22Rv1 (cell line): ENCODE measurements at regions not wholly inside any gene's neighbourhood (a gene's known extent, or its start where the extent isn't known, plus 50 kb on each side); places are given as distances from the start of the nearest gene placed in this dataset.
"Not testable (repeated sequence)": the region's sequence is repeated elsewhere in the genome, so short reads cannot be mapped to it uniquely, and the experiment has no call there.

Experiments used
- H3K27ac ChIP-seq: fragments of 450-650 bp; 2 replicates; pipeline ENCODE4 v1.5.1; 2017
- ZFX ChIP-seq: fragments of 450-650 bp; IDR thresholded peaks from 2 replicates; pipeline ENCODE4 v1.6.1; 2017; ENCODE audit warnings: antibody characterized with exemption, borderline replicate concordance
- TF ChIP-seq, protein P1 (sequence below): fragments of 450-650 bp; IDR thresholded peaks from 2 replicates; pipeline ENCODE4 v1.5.1; 2017; ENCODE audit warnings: mild to moderate bottlenecking

DNA sequence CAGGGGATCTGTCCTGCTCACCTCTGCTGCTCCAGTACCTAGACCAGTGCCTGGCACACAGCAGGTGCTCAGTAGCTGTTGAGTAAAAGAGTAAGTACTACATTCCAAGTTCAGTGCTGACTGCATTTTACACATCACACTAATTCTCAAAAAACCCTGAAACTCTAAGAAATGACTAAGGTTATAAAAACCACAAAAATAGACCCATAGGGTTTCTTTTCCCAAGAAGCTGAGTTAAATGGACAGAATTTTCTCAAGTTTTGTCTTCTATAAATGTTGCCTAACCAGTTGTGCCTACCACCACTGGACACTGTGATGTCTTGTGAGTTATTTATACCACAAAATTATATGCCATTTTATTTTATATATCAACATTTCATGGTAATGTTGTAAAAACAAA is 78.9 kb upstream of the RXFP1 start:
- no peak for TF ChIP-seq ZFX
- TF ChIP-seq, protein P1, sequence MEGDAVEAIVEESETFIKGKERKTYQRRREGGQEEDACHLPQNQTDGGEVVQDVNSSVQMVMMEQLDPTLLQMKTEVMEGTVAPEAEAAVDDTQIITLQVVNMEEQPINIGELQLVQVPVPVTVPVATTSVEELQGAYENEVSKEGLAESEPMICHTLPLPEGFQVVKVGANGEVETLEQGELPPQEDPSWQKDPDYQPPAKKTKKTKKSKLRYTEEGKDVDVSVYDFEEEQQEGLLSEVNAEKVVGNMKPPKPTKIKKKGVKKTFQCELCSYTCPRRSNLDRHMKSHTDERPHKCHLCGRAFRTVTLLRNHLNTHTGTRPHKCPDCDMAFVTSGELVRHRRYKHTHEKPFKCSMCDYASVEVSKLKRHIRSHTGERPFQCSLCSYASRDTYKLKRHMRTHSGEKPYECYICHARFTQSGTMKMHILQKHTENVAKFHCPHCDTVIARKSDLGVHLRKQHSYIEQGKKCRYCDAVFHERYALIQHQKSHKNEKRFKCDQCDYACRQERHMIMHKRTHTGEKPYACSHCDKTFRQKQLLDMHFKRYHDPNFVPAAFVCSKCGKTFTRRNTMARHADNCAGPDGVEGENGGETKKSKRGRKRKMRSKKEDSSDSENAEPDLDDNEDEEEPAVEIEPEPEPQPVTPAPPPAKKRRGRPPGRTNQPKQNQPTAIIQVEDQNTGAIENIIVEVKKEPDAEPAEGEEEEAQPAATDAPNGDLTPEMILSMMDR: no peak
- H3K27ac ChIP-seq: no peak overlapping the region

DNA sequence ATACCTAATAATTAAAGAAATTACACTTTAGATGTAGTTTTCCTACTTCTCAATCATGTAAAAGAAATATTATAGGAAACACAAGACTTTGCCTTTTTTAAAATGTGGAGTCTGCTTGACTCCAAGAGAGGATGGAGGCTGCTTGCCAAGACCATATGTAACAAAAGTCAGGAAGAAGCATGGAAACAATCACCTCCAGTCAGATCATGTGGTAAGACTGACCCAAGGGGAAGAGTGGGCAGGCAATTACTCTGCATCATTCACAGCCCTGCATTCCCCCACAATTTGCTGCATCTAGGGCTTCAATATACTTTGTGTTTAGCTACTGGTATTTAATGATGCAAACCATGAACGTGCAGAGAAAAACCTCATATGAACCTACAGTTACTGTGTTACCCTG is 78.0 kb upstream of the RXFP1 start:
- TF ChIP-seq, protein P1: no peak
- TF ChIP-seq ZFX: no peak
- no peak overlapping the region for H3K27ac ChIP-seq

DNA sequence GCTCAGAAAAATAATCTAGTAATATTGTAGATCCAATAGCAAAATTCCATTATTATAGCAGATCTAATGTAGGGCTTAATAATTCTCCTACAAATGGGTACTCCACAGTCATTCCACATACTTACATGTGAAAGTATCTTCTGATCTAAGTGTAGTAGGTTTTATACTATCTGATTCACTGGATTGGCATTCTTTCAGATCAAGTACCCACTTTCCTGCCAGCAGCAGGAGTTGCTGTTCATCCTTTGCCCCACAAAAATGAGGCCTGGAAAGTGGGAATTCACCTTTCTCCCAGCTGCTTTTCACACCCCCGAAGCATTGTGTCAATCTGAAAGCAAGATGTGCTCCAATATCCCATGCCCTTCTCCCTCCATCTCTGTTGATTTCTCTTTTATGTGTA is 77.1 kb upstream of the RXFP1 start:
- TF ChIP-seq, protein P1: no peak
- TF ChIP-seq ZFX: no peak
- H3K27ac ChIP-seq: no peak overlapping the region

DNA sequence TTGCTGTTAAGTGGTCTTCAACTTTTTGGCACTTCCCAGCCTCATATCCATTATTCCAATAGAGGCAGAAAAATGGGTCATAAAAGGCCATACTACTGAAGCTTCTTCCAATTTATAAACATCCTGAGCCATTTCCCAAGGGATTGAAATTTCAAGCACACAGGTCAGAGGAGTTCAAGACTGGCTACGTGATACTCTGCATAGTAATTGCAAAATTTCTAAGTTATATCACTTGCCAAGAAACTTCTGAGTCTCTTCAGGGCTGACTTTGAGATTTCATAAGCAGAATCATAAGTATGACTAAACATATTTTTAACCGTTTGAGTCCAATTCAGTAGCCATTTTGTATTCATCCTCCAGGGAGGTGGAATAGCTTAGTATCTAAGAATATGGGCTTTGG is 75.6 kb upstream of the RXFP1 start:
- TF ChIP-seq, protein P1: no peak
- TF ChIP-seq ZFX: no peak
- no peak overlapping the region for H3K27ac ChIP-seq

DNA sequence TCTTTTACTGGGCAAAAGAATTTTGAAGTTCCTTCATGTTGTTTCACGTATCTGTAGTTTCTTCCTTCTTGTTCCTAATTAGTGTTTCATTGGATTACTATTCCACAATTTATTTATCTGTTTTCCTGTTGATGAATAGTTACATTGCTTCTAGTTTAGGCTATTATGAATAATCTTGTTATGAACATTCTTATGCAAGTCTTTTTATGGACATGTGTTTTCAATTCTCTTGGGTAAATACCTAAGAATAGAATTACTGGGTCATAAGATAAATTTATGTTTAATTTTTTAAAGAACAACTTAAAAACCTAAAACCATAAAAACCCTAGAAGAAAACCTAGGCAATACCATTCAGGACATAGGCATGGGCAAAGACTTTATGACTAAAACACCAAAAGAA is 70.9 kb upstream of the RXFP1 start:
- H3K27ac ChIP-seq: no peak overlapping the region
- TF ChIP-seq, protein P1: no peak

DNA sequence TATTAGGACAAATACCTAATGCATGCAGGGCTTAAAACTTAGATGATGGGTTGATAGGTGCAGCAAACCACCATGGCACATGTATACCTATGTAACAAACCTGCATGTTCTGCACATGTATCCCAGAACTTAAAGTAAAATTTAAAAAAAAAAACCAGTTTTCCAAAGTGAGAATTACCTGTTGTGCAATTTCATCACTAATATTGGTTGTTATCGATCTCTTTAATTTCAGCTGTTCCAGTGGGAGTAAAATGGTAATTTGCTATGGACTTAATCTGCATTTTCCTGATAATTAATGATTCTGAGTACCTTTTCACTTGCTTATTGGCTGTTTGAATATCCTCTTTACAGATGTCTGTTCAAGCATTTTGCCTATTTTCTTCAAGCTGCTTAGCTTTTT is 69.6 kb upstream of the RXFP1 start:
- not testable (repeated sequence) for H3K27ac ChIP-seq

DNA sequence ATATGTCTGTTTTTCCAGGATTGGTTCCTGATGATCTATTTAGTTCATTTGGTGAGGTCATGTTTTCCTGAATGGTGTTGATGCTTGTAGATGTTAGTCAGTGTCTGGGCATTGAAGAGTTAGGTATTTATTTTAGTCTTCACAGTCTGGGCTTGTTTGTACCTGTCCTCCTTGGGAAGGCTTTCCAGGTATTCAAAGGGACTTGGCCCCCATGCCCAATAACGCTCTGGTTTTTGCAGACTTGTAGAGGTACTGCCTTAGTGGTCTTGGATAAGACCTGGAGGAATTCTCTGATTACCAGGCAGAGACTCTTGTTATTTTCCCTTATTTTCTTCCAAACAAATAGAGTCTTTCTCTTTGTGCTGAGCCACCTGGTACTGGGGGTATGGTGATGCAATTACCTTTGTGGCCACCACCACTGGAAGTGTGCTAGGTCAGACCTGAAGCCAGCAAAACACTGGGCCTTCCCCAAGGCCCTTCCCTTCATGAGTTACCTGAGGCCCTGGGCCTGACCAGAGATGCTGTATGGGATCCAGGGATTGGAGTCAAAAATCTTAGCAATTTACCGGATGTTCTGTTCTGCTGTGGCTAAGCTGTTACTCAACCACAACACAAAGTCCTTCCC is 63.3 kb upstream of the RXFP1 start:
- H3K27ac ChIP-seq: no peak overlapping the region
- TF ChIP-seq, protein P1: no peak
- no peak for TF ChIP-seq ZFX

DNA sequence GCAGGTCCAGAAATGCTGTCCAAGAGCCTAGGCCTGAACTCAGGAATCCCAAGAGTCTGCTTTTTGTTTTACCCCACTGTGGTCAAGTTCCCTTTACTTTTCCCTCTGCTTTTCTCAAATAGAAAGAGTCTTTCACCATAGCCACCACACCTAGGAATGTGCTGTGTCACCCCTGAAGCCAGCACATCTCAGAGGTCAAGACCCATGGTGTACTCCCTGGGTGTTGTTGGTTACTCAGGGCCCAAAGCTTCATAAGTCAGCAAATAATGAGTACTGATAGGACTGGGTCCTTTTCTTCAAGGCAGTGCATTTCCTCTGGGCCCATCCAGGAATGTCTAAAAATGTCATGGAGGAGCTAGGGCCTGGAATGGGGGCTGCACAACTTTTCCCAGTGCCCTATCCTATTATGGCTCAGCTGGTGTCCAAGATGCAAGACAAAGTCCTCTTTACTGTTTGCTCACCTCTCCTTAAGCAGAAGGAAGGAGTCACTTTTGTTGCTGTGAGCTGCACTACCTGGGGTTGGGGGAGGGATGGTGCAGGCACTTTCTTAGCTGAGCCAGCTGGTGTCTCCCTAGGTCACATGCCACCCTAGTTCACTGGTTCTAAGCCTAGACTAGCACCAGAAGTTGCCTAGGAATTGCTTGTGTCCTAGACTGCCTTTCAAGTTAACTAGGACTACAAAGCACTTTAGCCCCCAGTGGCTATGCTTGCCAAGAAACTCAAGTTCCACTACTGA is 62.4 kb upstream of the RXFP1 start:
- H3K27ac ChIP-seq: no peak overlapping the region
- TF ChIP-seq, protein P1: no peak
- TF ChIP-seq ZFX: no peak
